Activated naive CD4-positive, alpha-beta T cell treated with anti-CD3 and anti-CD28 coated beads, Interleukin-2, amount 50 U/mL, for 72 hours (primary cell): ENCODE measurements at regions not wholly inside any gene's neighbourhood (a gene's known extent, or its start where the extent isn't known, plus 50 kb on each side); places are given as distances from the start of the nearest gene placed in this dataset.
A peak's percentile ranks its signal among the peaks of the same experiment; 100 is the strongest.
"Not testable (repeated sequence)": the region's sequence is repeated elsewhere in the genome, so short reads cannot be mapped to it uniquely, and the experiment has no call there.

ENCODE experiments used
- ATAC-seq, 2 donors: fragments of 150-1000 bp; cut with Tn5 transposase; 2 replicates each; pipeline ENCODE4 v1.10.0; 2021; ENCODE audit warnings: mild to moderate bottlenecking in 2 of 2, moderate library complexity in 2 of 2
- DNase-seq, 2 donors: peaks; one replicate each; pipeline ENCODE4 v3.0.0; 2021 to 2022; ENCODE audit warnings: low spot score in 2 of 2
- H3K27ac Mint-ChIP-seq, 2 donors: one replicate each; pipeline ENCODE4 v1.8.0; 2022; ENCODE audit warnings: mild to moderate bottlenecking in 2 of 2, mixed read lengths in 2 of 2
- H3K36me3 Mint-ChIP-seq, 2 donors: one replicate each; pipeline ENCODE4 v1.8.0; 2022; ENCODE audit warnings: mixed read lengths in 2 of 2
- H3K9me3 Mint-ChIP-seq, 2 donors: one replicate each; pipeline ENCODE4 v1.8.0; 2022; ENCODE audit warnings: mixed read lengths in 2 of 2

DNA sequence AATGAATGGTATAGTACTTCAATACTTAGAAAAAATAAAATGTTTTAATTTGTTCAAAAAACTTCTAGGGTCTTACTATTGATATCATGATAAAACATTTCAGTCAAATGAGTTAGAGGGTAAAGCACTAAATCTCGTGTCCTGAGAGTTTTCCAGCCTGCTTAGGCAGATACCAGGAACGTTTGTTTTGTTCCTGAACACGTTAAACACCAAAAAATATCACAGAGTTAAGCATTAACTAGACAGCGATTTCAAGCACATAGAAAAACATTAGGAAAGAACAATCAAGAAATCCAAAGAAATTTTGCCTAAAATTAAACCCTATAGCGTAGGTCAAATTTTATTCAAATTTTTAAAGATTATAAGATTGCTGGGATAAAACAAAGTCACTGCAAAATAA is 204.6 kb upstream of the AGR3 start:
- ATAC-seq (no peak), DNase-seq (no peak)
- H3K27ac Mint-ChIP-seq: no peak overlapping the region
- H3K9me3 Mint-ChIP-seq: peaks cover 0 to 10% of the 10 kb centered on the region in 2 donors
- peaks cover 4 to 9% of the 10 kb centered on the region in 2 donors for H3K36me3 Mint-ChIP-seq

DNA sequence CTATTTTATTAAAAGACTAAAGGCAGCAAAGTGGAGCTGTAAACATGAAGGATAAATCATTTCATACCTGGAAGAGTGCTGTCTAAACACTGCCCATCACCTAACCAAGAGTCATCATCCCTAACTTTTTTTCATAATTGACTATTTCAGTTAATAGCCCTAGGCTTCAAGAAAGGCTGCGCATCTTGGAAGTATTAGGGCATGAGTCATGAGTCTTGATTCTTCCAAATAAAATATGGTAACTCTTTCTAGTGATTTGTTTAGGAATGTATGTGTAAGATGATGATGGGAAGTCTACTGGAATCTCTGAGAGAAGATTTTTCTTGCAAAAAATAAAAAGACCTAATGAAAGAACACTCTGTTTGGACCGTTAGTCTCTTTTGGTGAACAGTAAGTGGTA is 207.7 kb upstream of the AHR start:
- ATAC-seq (no peak), DNase-seq (no peak)
- Mint-ChIP-seq H3K36me3 (peaks cover 0 to 4% of the 10 kb centered on the region in 2 donors), H3K9me3 (no peaks in the 10 kb centered on the region), H3K27ac (no peak overlapping the region)

DNA sequence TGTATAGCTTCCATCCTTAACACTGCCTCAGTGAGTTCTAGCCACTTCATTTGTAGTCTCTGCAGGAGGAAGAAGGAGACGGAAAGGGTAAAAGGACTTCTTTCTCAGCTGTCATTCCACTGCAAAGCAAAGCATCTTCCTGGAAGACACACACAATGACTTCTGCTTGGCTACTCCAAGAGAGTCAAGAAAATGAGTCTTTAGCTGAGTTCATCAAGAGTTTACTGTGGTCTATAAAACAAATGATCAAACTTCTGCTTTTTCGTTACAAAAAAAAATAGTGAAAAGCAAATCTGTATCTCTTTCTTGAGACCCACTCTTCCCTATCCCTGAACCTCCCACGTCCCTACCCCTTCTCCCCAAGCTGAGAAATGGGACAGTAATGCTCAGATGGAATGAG is 205.0 kb upstream of the AHR start:
- H3K9me3 Mint-ChIP-seq: no peaks in the 10 kb centered on the region
- ATAC-seq (no peak), DNase-seq (no peak)
- H3K36me3 Mint-ChIP-seq: peaks cover 0 to 2% of the 10 kb centered on the region in 2 donors
- H3K27ac Mint-ChIP-seq: no peak overlapping the region

DNA sequence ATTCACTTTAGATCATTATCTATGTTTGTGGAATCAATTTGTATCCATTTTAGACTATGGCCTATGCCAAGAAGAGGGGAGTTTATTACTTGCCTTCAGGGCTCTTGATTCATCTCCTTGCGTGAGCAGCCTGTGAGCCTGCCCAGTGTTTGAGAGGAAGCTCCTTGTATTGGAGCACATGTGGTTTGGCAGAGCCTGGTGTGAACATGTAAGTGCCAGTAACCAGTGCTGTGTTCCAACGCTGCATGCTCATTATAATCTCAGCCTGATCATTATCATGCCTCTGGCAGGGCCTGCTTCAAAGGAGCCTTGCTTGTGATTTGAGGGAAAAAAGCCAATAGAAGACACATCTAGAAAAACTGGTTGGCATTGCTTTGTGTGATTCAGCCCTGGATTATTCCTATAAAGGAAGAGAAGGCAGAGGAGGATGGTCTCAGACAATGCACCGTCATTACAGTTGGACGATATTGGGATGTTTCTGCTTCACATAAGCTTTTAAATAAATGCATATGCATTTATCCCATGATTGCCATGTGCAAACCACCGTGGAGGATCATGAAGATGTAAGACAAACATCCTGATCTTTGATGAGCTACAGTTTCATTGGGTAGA is 203.4 kb upstream of the AHR start:
- H3K36me3 Mint-ChIP-seq: no peaks in the 10 kb centered on the region
- H3K9me3 Mint-ChIP-seq: no peaks in the 10 kb centered on the region
- DNase-seq: no peak
- H3K27ac Mint-ChIP-seq: no peak overlapping the region
- no peak for ATAC-seq

GRCh38 chr7:17095931-17096330 is 202.5 kb upstream of the AHR start:
- no peaks in the 10 kb centered on the region for H3K9me3 Mint-ChIP-seq

DNA sequence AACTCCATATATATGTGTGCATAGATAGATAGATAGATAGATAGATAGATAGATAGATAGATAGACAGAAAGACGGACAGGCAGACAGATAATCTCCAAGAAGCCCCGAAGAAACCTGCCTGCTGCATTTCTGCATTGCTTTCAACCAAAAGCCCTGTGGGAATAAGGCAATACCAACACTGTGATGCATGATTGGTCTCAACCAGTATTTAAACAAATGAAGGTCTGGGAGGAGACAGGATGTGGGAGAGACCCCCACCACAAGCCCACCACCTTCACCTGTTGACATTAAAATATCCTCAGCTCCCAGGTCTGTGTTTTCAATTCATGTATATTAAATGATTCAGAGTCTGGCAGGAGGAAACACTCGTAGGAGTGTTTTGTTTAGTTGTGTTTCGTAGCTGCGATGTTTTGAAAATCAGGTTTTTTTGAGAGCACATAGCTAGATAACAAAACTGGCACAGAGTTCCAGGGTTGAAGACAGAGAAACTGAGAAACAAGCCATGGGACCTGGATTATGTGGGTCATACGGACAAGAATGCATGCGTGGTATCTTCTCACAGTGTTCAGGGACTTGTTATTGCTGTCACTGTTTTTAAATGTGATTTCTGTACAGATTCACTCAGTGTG is 200.7 kb upstream of the AHR start:
- Mint-ChIP-seq H3K9me3 (peaks cover 0 to 5% of the 10 kb centered on the region in 2 donors), H3K27ac (no peak overlapping the region)

More at GRCh38 chr7:17095931-17096330, 202.5 kb upstream of the AHR start:
- H3K36me3 Mint-ChIP-seq: no peaks in the 10 kb centered on the region
- H3K27ac Mint-ChIP-seq: no peak overlapping the region
- ATAC-seq (no peak), DNase-seq (no peak)

GRCh38 chr7:17098515-17098914 is 199.9 kb upstream of the AHR start:
- DNase-seq: no peak
- Mint-ChIP-seq H3K36me3 (no peaks in the 10 kb centered on the region), H3K27ac (no peak overlapping the region), H3K9me3 (peaks cover 0 to 5% of the 10 kb centered on the region in 2 donors)
- no peak for ATAC-seq

More for the DNA sequence above, 200.7 kb upstream of the AHR start:
- no peaks in the 10 kb centered on the region for H3K36me3 Mint-ChIP-seq
- ATAC-seq (no peak), DNase-seq (no peak)

GRCh38 chr7:17099083-17099973 is 199.1 kb upstream of the AHR start:
- Mint-ChIP-seq H3K9me3 (peaks cover 0 to 5% of the 10 kb centered on the region in 2 donors), H3K36me3 (no peaks in the 10 kb centered on the region), H3K27ac (no peak overlapping the region)
- no peak for ATAC-seq
- DNase-seq: no peak

DNA sequence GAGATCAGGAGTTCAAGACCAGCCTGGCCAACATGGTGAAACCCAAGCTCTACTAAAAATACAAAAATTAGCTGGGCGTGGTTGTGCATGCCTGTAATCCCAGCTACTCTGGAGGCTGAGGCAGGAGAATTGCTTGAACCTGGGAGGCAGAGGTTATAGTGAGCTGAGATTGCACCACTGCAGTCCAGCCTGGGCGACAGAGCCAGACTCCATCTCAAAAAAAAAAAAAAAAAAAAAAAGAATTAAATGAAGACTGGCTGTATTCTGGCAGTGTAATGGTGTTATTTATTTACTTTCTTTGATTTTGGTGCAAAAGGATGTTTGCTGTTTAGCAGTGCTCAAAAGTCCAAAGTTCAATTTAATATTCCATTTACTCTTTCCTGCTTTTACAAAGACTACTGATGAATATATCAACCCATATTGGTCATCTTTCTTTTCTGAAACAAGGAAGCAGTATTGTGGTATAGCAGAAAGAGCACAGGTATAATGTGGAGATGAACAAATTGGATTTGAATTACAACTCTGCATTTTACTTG is 198.4 kb upstream of the AHR start:
- DNase-seq, H3K27ac Mint-ChIP-seq, ATAC-seq, H3K36me3 Mint-ChIP-seq, H3K9me3 Mint-ChIP-seq: not testable (repeated sequence)

DNA sequence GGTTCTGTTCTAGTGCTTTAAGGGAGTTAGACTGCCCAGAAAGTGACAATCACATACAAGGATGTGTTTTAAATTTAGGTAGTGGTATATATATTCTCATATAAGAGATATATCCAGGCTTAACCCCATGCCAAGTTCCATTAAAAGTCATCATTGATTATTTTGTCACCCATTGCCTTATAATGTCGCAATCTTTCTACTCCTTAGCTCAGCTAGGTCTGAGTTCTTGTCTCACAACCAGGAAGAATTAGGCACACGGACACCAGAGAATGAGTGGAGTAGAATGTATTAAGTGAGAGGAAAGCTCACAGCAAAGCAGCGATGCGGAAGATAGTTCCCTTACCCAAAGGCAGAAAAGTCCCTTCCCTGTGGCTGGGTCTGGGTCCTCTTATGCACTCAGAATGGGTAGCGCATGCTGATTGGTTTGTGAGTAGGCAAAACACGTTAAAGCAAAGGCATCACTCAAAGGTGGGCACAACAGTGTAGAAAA is 197.2 kb upstream of the AHR start:
- ATAC-seq (no peak), DNase-seq (no peak)
- Mint-ChIP-seq H3K27ac (no peak overlapping the region), H3K9me3 (peaks cover 0 to 5% of the 10 kb centered on the region in 2 donors), H3K36me3 (no peaks in the 10 kb centered on the region)

DNA sequence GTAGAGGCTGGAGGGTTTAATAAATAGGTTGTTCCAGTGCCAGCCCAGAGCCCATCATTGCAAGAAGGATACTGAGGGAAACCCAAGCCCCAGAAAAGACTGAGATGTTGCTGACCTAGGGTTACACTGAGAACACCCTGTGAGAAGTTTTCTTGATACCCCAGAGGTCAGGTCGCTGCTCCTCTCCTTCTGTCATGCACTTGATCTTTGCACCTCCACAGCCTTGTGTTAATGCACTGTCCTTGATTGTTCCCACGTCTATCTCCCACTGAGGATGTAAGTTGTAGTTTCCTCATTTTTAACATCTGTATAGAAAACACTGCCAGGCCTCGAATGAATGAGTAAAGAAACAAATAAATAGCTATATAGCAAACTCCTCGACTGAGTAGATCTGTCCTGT is 195.3 kb upstream of the AHR start:
- no peak for ATAC-seq
- Mint-ChIP-seq H3K27ac (no peak overlapping the region), H3K36me3 (no peaks in the 10 kb centered on the region), H3K9me3 (peaks cover 0 to 19% of the 10 kb centered on the region in 2 donors)
- DNase-seq: no peak

GRCh38 chr7:17103984-17104383 is 194.5 kb upstream of the AHR start:
- ATAC-seq: no peak
- Mint-ChIP-seq H3K36me3 (no peaks in the 10 kb centered on the region), H3K9me3 (peaks cover 0 to 19% of the 10 kb centered on the region in 2 donors), H3K27ac (no peak overlapping the region)
- no peak for DNase-seq

GRCh38 chr7:17104419-17104818 is 194.0 kb upstream of the AHR start:
- ATAC-seq: no peak
- H3K36me3 Mint-ChIP-seq: no peaks in the 10 kb centered on the region
- DNase-seq: no peak
- H3K27ac Mint-ChIP-seq: no peak overlapping the region
- peaks cover 0 to 19% of the 10 kb centered on the region in 2 donors for H3K9me3 Mint-ChIP-seq

DNA sequence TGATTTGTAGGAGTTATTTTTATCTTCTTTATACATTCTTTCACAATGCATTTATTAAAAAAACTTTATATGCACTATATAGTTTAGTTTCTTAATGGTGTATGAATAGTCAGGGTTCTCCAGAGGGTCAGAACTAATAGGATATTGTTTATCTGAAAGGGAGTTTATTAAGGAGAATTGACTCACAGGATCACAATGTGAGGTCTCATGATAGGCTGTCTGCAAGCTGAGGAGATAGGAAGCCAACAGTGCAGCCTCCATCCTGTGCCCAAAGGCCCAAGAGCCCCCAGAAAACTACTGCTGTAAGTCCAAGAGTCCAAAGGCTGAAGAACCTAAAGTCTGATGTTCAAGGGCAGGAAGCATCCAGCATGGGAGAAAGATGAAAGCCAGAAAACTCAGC is 192.8 kb upstream of the AHR start:
- DNase-seq: no peak
- Mint-ChIP-seq H3K9me3 (peaks cover 0 to 19% of the 10 kb centered on the region in 2 donors), H3K36me3 (no peaks in the 10 kb centered on the region), H3K27ac (no peak overlapping the region)
- ATAC-seq: no peak

DNA sequence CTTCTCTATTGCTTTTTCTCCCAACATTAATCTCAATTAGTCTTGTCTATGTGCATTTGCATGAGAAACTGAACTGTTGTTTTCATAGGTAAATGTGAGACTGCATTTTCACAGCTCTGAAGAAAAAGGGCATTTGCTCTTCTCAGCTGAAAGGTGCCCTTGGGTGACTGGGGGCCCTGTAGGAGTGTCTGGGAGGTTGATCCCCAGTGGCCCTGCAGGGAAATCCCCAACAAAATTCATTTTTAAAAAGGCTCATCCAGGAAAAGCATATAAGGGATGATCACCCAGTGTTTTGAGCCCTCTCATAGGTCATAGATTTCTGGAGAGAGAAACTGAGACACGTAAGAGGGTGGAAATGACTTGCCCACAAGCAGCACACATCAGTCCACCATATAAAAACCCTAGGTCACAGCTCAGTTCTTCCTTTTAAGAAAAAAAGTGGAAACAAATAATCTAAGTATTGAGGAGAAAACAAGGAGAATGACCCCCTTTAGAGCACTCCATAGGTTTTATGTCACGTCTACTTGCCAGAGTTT is 190.3 kb upstream of the AHR start:
- ATAC-seq (peak in 1 of 2 donors; percentile 36), DNase-seq (no peak)
- Mint-ChIP-seq H3K36me3 (no peaks in the 10 kb centered on the region), H3K27ac (no peak overlapping the region), H3K9me3 (peaks cover 0 to 13% of the 10 kb centered on the region in 2 donors)

GRCh38 chr7:17109020-17109419 is 189.4 kb upstream of the AHR start:
- Mint-ChIP-seq H3K36me3 (no peaks in the 10 kb centered on the region), H3K9me3 (peaks cover 3 to 13% of the 10 kb centered on the region in 2 donors), H3K27ac (no peak overlapping the region)
- DNase-seq: no peak
- no peak for ATAC-seq

- not testable (repeated sequence) for DNase-seq, H3K36me3 Mint-ChIP-seq, H3K9me3 Mint-ChIP-seq, H3K27ac Mint-ChIP-seq, ATAC-seq
Measured at GRCh38 chr7:17113770-17114169, 184.7 kb upstream of the AHR start.
